ENCODE measurements at regions not wholly inside any gene's neighbourhood (a gene's known extent, or its start where the extent isn't known, plus 50 kb on each side); places are given as distances from the start of the nearest gene placed in this dataset.
"Not testable (repeated sequence)": the region's sequence is repeated elsewhere in the genome, so short reads cannot be mapped to it uniquely, and the experiment has no call there.

DNA sequence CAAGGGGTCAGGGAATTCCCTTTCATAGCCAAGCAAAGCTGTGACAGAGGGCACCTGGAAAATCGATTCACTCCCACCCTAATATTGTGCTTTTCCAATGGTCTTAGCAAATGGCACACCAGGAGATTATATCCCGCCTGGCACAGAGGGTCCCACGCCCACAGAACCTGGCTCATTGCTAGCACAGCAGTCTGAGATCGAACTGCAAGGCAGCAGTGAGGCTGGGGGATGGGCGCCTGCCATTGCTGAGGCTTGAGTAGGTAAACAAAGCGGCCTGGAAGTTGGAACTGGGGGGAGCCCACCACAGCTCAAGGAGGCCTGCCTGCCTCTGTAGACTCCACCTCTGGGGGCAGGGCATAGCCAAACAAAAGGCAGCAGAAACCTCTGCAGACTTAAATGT, 72.7 kb upstream of the EPHA3 start:
- not testable (repeated sequence) for DNase-seq (ENCODE audit: low read depth in 3 of 3)

DNA sequence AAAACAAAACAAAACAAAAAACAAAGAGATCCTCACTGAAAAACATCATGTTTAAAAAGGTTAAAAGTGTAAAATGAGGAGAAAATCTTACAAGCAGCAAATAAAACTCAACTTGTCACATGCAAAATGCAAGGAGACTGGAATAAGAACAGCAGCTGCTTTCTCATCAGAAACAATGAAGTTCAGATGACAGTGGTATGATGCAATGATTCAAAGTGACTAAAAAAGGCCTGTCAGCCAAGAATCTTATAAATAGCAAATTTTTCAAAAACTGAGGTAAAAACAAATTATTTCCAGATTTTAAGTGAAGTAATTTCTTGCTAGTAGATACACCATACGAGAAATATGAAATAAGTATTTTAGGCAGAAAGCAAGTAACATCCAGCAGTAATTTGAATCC, 68.6 kb upstream of the EPHA3 start:
- DNase-seq (ENCODE audit: low read depth in 3 of 3): no peak

DNA sequence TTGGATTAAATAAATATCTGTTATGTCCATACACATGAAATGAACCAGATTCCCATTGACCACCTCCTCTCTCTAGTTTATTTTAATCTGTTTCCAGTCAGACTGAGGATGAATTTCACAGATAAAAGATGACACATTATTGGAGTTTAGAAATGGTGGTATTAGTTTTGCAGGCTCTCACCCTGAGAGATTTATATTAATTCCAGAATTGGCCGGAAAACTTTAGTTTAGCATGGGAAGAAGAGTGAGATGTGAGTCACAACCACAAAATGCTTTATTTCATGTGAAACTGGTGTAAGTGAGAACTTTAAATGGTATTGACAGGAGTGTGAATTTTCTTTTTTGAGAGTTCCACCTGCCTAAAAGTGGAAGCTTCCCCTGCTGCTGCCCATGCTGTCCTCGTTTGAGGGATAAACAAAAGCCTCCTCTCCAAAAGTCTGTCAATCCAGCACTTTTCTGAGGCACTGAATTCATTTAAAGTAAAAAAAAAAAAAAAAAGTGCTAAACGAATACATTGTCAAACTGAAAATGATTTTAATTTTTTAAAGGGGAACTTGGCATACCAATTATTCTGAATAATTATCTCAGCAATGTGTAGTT, 65.1 kb upstream of the EPHA3 start:
- no peak for DNase-seq (ENCODE audit: low read depth in 3 of 3)

DNA sequence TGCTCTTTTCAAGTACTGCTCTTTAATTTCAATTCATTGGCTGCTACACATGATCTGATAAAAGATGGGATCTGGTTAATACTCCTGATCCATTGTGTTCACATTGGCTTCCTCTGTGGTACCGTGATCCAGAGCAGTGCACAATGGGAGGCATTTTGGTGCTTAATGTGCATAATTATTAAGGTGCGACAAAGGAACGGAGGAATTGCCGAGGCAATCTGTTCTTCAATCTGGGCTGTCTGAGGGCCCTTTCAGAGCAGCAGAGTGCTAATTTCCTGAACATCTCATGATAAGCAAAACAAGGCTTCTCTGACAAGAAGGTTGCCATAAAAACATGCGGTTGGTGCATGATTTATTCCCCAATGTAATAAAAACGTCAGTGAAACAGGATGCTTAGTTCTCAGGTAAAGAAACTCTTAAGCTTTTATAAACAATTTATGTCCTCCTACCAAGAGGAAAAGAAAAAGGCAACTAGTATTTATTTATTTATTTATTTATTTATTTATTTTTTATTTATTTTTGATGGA, 64.0 kb upstream of the EPHA3 start:
- DNase-seq (ENCODE audit: low read depth in 3 of 3): no peak

DNA sequence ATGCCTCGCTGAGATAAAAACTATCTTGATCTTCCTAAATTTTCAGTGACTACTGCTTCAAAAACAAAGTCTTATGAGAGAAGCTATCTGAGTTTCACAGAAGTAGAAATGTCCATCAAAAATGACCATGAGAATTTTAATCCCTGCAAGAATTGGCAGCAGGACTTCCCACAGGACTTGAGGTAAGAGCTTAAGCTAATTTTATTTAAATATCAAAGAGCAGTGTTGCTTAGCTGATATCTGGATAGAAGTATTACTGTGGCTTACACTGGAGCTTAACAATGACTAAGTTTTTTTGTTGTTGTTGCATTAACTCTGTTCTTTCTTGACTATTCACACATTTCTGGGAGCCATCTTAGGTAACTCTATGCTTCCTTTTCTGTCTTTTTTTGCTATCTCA, 60.8 kb upstream of the EPHA3 start:
- DNase-seq (ENCODE audit: low read depth in 3 of 3): no peak

DNA sequence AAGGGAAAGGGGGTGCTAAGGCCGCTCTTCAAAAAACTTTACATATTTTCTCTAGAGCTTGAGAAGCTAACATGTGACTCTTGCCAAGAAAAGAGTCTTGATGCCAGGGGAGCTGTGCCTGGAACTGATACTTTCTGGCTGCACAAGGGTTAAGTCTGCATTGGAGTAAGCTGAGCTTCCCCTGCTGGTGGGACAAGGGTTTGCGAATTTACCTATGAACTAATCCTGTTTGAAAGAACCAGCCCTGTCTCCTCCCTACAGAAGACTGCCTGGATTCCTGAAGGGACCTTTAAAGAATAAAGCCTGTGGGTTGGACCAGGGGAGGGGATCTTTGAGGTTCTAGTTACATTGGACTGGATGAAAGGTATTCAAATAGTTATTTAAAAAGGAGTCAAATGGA, 58.3 kb upstream of the EPHA3 start:
- DNase-seq (ENCODE audit: low read depth in 3 of 3): no peak

DNA sequence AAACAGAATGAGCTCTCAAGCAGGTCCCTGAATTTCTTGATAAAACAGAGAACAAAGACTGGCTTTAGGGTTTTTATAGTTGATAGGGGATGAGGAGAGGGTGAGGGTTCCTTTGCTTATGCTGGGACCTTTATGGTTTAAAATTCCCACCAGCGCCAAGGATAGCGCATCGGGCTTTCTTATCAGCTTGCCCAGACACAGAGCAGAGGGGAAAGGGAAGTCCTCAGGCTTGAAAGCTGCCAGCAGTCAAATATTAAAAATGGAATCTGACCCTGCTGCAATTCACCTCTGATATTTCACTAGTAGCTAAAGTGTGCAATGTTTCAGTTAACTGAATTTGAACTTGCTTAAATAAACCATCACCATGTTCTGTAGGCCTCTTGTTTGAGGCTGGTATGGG, 55.0 kb upstream of the EPHA3 start:
- no peak for DNase-seq (ENCODE audit: low read depth in 3 of 3)

DNA sequence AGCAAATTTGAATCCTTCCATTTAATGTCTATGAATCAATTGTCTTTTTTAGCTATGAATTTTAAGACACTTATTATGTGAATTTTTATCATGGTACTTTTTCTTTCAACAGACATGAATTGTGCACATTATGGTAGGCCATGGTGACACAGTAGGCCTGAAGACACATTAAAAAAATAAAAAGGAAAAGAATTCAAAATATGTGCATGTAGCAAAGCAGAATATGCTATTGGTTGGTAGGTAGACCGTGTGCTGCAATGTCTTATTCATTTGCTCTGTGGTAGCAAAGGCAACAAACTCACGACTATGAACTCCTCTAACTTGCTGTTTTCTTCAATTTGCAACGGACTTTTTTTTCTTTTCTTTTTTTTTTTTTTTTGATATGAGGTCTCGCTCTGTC, 50.0 kb upstream of the EPHA3 start:
- DNase-seq (ENCODE audit: low read depth in 3 of 3): no peak
